HEK293 (cell line): ENCODE measurements at regions not wholly inside any gene's neighbourhood (a gene's known extent, or its start where the extent isn't known, plus 50 kb on each side); places are given as distances from the start of the nearest gene placed in this dataset.

ENCODE experiments used
- CTCF ChIA-PET: fragments of 350-600 bp; formaldehyde crosslinking; extraction: SDS; loops from one replicate; lab custom pipeline; 2021; ENCODE audit warnings: antibody characterized with exemption; lab: Yijun Ruan, JAX
- POLR2A ChIA-PET: fragments of 300-600 bp; formaldehyde crosslinking; extraction: SDS; loops from one replicate; lab custom pipeline; 2020; ENCODE audit warnings: antibody characterized with exemption, inconsistent platforms; lab: Yijun Ruan, JAX
- H3K27ac ChIP-seq: fragments of 200-500 bp; sonication (Bioruptor generic); 2 replicates; pipeline ENCODE4 v1.5.1; 2014; ENCODE audit warnings: low read depth, low read length, control low read depth, inconsistent platforms; ENCODE audit errors: extremely low read depth
- H3K36me3 ChIP-seq, 2 experiments: fragments of 200-500 bp in 1 of 2; sonication (Bioruptor generic) in 1 of 2; 1 replicate in 1 of 2; 2 replicates in 1 of 2; pipeline ENCODE4 v1.5.1; 2014 to 2017; ENCODE audit warnings: inconsistent platforms in 2 of 2, low read length in 2 of 2; ENCODE audit not compliant: control insufficient read depth in 2 of 2, insufficient read depth in 1 of 2
- H3K4me1 ChIP-seq: fragments of 200-500 bp; sonication (Bioruptor generic); 2 replicates; pipeline ENCODE4 v1.5.1; 2014; ENCODE audit warnings: mild to moderate bottlenecking, low read length, inconsistent platforms; ENCODE audit not compliant: control insufficient read depth, insufficient read depth
- H3K4me3 ChIP-seq: 2 replicates; pipeline ENCODE4 v1.5.1; 2011; ENCODE audit warnings: low read depth, mild to moderate bottlenecking, control low read depth, low read length, moderate library complexity
- H3K9me3 ChIP-seq: fragments of 200-500 bp; sonication (Bioruptor generic); 2 replicates; pipeline ENCODE4 v1.5.1; 2014; ENCODE audit warnings: low read depth, low read length, inconsistent platforms; ENCODE audit not compliant: control insufficient read depth, insufficient read depth
- BCL11A ChIP-seq: fragments of 450-650 bp; formaldehyde crosslinking; IDR thresholded peaks from 2 replicates; pipeline ENCODE4 v1.5.1; 2016; ENCODE audit warnings: low read depth, missing biosample characterization, missing genetic modification characterization
- GLI2 ChIP-seq: fragments of 450-650 bp; formaldehyde crosslinking; IDR thresholded peaks from 2 replicates; pipeline ENCODE4; 2017; ENCODE audit warnings: missing biosample characterization, missing genetic modification characterization, low read depth, borderline replicate concordance
- GLIS1 ChIP-seq: fragments of 450-650 bp; formaldehyde crosslinking; IDR thresholded peaks from 2 replicates; pipeline ENCODE4 v1.5.1; 2016; ENCODE audit warnings: missing biosample characterization, missing genetic modification characterization
- RBAK ChIP-seq: fragments of 450-650 bp; formaldehyde crosslinking; IDR thresholded peaks from 2 replicates; pipeline ENCODE4 v1.5.1; 2016; ENCODE audit warnings: missing biosample characterization, missing genetic modification characterization
- SCRT2 ChIP-seq: fragments of 450-650 bp; formaldehyde crosslinking; IDR thresholded peaks from 2 replicates; pipeline ENCODE4 v1.5.1; 2016; ENCODE audit warnings: missing biosample characterization, missing genetic modification characterization
- TCF7L2 ChIP-seq: IDR thresholded peaks from 2 replicates; pipeline ENCODE4 v1.6.1; 2011; ENCODE audit warnings: low read depth, mild to moderate bottlenecking, inconsistent platforms, low read length, moderate library complexity, borderline replicate concordance
- ZFP37 ChIP-seq: fragments of 450-650 bp; formaldehyde crosslinking; IDR thresholded peaks from 2 replicates; pipeline ENCODE4 v1.5.1; 2016; ENCODE audit warnings: missing biosample characterization, missing genetic modification characterization
- ZNF16 ChIP-seq: fragments of 450-650 bp; formaldehyde crosslinking; IDR thresholded peaks from 2 replicates; pipeline ENCODE4 v1.5.1; 2016; ENCODE audit warnings: low read depth, missing biosample characterization, missing genetic modification characterization
- ZNF2 ChIP-seq: fragments of 450-650 bp; formaldehyde crosslinking; IDR thresholded peaks from 2 replicates; pipeline ENCODE4 v1.5.1; 2016; ENCODE audit warnings: missing biosample characterization, missing genetic modification characterization
- ZNF24 ChIP-seq: fragments of 450-650 bp; formaldehyde crosslinking; IDR thresholded peaks from 2 replicates; pipeline ENCODE4 v1.5.1; 2016; ENCODE audit warnings: missing biosample characterization, missing genetic modification characterization
- ZNF341 ChIP-seq: fragments of 450-650 bp; formaldehyde crosslinking; IDR thresholded peaks from 2 replicates; pipeline ENCODE4; 2016; ENCODE audit warnings: low read depth, missing biosample characterization, missing genetic modification characterization
- ZNF366 ChIP-seq: fragments of 450-650 bp; formaldehyde crosslinking; conservative IDR thresholded peaks from 2 replicates; pipeline ENCODE4 v1.5.1; 2016; ENCODE audit warnings: missing biosample characterization, missing genetic modification characterization
- ZNF37A ChIP-seq: fragments of 450-650 bp; IDR thresholded peaks from 2 replicates; pipeline ENCODE4 v1.5.1; 2018; ENCODE audit warnings: missing biosample characterization, missing genetic modification characterization
- ZNF585B ChIP-seq: fragments of 450-650 bp; formaldehyde crosslinking; IDR thresholded peaks from 2 replicates; pipeline ENCODE4 v1.5.1; 2016; ENCODE audit warnings: missing biosample characterization, missing genetic modification characterization
- ZNF626 ChIP-seq: fragments of 450-650 bp; sonication (Bioruptor Pico); formaldehyde crosslinking; IDR thresholded peaks from 2 replicates; pipeline ENCODE4 v1.5.1; 2018; ENCODE audit warnings: missing biosample characterization, missing genetic modification characterization, inconsistent platforms
- ZNF837 ChIP-seq: fragments of 450-650 bp; formaldehyde crosslinking; IDR thresholded peaks from 2 replicates; pipeline ENCODE4 v1.5.1; 2016; ENCODE audit warnings: missing biosample characterization, missing genetic modification characterization
- TF ChIP-seq, protein P1 (sequence below): fragments of 450-650 bp; formaldehyde crosslinking; IDR thresholded peaks from 2 replicates; pipeline ENCODE4 v1.5.1; 2016; ENCODE audit warnings: missing biosample characterization, missing genetic modification characterization
- TF ChIP-seq, protein P2 (sequence below): fragments of 450-650 bp; formaldehyde crosslinking; IDR thresholded peaks from 2 replicates; pipeline ENCODE4; 2016; ENCODE audit warnings: missing biosample characterization, missing genetic modification characterization

DNA sequence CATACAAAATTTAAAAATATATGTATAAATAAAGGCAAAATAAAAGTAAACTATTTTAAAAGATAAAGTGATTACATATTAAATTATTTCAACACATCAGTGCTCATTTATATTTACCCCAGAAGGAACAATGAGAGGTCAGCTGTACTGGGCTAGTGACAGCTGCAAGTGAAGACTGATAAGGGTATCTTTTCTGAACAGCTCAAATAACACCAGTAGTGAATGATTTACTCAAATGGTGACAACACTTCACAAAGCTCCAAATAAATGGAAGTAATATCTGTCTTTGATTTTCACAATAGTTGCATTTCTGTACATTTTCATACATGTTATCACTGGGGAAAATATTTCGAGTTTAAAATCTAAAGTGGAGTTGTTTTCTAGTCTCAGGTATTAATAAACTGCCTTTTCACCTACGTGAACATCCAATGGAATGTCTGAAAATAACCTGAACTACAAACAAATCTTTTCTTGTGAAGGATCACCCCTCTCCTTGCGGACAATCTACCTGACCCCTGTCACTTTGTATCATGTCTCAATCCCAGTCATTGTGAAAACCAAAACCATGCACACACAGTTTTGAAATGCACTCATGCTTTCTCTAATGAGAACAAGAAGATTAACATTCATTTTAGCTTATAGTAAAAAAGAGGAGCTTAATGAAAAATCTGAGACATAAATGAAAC, 1928.8 kb upstream of the CELF4 start:
- H3K4me3 ChIP-seq = no peak overlapping the region
- ChIA-PET CTCF (interaction anchor here (0.6 to 0.7 kb wide), 2 partner anchors 11 to 344 kb away, joined by 3 to 4 read pairs; no protein-coding TSS in a partner anchor), POLR2A (no interaction called here)
- no peak for TF ChIP-seq GLI2 (tag by site-specific recombination)
- TF ChIP-seq ZNF16 = no peak
- TF ChIP-seq ZNF585B (tag by site-specific recombination) = no peak
- no peak for TF ChIP-seq ZNF341 (tag by site-specific recombination)
- TF ChIP-seq ZNF837 (tag by site-specific recombination) = no peak
- no peak for TF ChIP-seq GLIS1 (tag by site-specific recombination)
- no peak for TF ChIP-seq ZNF2
- TF ChIP-seq ZNF366 (tag by site-specific recombination) = no peak
- no peak overlapping the region for H3K27ac ChIP-seq
- peaks cover 0 to 1% of the 10 kb centered on the region in 2 experiments; a peak in 1 of 3 replicates for H3K36me3 ChIP-seq
- no peaks in the 10 kb centered on the region for H3K9me3 ChIP-seq
- H3K4me1 ChIP-seq = no peaks in the 10 kb centered on the region

DNA sequence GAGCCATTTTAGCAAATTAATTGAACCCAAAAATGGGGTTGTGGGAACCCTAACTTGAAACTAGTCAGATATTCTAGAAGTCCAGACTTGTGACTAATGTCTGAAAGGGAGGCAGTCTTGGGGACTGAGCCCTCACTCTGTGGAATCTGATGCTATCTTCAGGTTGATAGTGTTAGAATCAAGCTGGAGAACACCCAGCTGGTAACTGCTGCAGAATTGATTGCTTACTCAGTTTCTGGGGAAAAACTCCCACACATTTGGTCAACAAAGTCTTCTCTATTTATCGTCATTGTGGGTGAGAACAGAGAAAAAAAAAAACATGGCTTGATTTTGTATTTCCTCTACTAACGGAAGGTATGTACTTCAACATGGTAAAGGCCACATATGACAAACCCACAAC, 1925.8 kb upstream of the CELF4 start:
- Histone ChIP-seq H3K4me1 (no peaks in the 10 kb centered on the region), H3K9me3 (no peaks in the 10 kb centered on the region), H3K36me3 (no peaks in the 10 kb centered on the region), H3K27ac (no peak overlapping the region), H3K4me3 (no peak overlapping the region)
- CTCF ChIA-PET = no interaction called here
- POLR2A ChIA-PET = no interaction called here
- TF ChIP-seq ZNF24 (no peak), ZNF626 (no peak), RBAK (no peak), SCRT2 (tag by site-specific recombination) (no peak)
- TF ChIP-seq, protein P1, sequence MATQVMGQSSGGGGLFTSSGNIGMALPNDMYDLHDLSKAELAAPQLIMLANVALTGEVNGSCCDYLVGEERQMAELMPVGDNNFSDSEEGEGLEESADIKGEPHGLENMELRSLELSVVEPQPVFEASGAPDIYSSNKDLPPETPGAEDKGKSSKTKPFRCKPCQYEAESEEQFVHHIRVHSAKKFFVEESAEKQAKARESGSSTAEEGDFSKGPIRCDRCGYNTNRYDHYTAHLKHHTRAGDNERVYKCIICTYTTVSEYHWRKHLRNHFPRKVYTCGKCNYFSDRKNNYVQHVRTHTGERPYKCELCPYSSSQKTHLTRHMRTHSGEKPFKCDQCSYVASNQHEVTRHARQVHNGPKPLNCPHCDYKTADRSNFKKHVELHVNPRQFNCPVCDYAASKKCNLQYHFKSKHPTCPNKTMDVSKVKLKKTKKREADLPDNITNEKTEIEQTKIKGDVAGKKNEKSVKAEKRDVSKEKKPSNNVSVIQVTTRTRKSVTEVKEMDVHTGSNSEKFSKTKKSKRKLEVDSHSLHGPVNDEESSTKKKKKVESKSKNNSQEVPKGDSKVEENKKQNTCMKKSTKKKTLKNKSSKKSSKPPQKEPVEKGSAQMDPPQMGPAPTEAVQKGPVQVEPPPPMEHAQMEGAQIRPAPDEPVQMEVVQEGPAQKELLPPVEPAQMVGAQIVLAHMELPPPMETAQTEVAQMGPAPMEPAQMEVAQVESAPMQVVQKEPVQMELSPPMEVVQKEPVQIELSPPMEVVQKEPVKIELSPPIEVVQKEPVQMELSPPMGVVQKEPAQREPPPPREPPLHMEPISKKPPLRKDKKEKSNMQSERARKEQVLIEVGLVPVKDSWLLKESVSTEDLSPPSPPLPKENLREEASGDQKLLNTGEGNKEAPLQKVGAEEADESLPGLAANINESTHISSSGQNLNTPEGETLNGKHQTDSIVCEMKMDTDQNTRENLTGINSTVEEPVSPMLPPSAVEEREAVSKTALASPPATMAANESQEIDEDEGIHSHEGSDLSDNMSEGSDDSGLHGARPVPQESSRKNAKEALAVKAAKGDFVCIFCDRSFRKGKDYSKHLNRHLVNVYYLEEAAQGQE = no peak
- TF ChIP-seq, protein P2, sequence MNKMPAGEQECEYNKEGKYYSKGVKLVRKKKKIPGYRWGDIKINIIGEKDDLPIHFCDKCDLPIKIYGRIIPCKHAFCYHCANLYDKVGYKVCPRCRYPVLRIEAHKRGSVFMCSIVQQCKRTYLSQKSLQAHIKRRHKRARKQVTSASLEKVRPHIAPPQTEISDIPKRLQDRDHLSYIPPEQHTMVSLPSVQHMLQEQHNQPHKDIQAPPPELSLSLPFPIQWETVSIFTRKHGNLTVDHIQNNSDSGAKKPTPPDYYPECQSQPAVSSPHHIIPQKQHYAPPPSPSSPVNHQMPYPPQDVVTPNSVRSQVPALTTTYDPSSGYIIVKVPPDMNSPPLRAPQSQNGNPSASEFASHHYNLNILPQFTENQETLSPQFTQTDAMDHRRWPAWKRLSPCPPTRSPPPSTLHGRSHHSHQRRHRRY (tag by site-specific recombination) = no peak

DNA sequence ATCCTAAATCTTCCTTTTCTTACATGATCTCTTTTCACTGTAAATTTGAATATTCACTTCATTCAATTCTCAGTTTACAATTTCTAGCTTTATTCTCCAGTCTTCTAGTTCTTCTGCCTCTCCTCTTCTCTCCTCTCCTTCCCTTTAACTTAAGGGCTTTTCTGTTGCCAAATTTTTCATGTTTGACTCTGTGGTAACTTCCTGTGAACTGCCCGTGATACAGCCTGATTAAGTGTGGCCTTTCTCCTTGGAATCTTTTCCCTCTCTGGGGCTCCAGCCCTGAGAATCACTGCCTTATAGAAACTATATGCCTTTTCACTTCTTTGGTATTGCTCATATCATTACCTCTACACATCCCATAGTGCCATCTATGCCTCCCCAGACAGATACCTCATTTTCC, 1923.8 kb upstream of the CELF4 start:
- Histone ChIP-seq H3K9me3 (no peaks in the 10 kb centered on the region), H3K4me1 (no peaks in the 10 kb centered on the region), H3K36me3 (no peaks in the 10 kb centered on the region), H3K27ac (no peak overlapping the region)
- CTCF ChIA-PET = no interaction called here
- TF ChIP-seq BCL11A (tag by site-specific recombination) = no peak
- no peak for TF ChIP-seq ZNF37A (tag by site-specific recombination)
- TF ChIP-seq ZFP37 = no peak
- TF ChIP-seq TCF7L2 = no peak
- TF ChIP-seq, all 188 proteins: peak for 0
- no peak overlapping the region for H3K4me3 ChIP-seq
- POLR2A ChIA-PET = no interaction called here
